HFF-Myc (cell line): ENCODE measurements at regions not wholly inside any gene's neighbourhood (a gene's known extent, or its start where the extent isn't known, plus 50 kb on each side); places are given as distances from the start of the nearest gene placed in this dataset.

Experiments used
- DNase-seq: peaks from one replicate; pipeline ENCODE4 v3.0.0-alpha.2; 2011; ENCODE audit warnings: low read depth; ENCODE audit errors: extremely low read depth
- H3K4me3 ChIP-seq: replicated peaks from 2 replicates; pipeline ENCODE4 v1.5.1; 2011; ENCODE audit warnings: low read depth, mild to moderate bottlenecking, control low read depth, low read length
- CTCF ChIP-seq: IDR thresholded peaks from 2 replicates; pipeline ENCODE4 v1.5.1; 2012; ENCODE audit warnings: mild to moderate bottlenecking, low read depth, low read length, control low read depth; ENCODE audit errors: missing control alignments

- DNase-seq: no peak
- TF ChIP-seq CTCF: no peak
- H3K4me3 ChIP-seq: no peak overlapping the region
Measured at GRCh38 chr16:48972236-48972635, 309.4 kb downstream of the CBLN1 start.

- no peak for TF ChIP-seq CTCF
- no peak overlapping the region for H3K4me3 ChIP-seq
- no peak for DNase-seq
Measured at GRCh38 chr16:48971571-48972077, 310.0 kb downstream of the CBLN1 start.

GRCh38 chr16:48970216-48970615 is 311.4 kb downstream of the CBLN1 start:
- no peak overlapping the region for H3K4me3 ChIP-seq
- no peak for DNase-seq
- no peak for TF ChIP-seq CTCF

GRCh38 chr16:48969611-48970010 is 312.0 kb downstream of the CBLN1 start:
- TF ChIP-seq CTCF: no peak
- no peak overlapping the region for H3K4me3 ChIP-seq
- DNase-seq: no peak

GRCh38 chr16:48965386-48965785 is 316.3 kb downstream of the CBLN1 start:
- no peak overlapping the region for H3K4me3 ChIP-seq
- TF ChIP-seq CTCF: no peak
- DNase-seq: no peak

- TF ChIP-seq CTCF: no peak
- no peak overlapping the region for H3K4me3 ChIP-seq
- DNase-seq: peak; percentile 80
Measured at GRCh38 chr16:48963901-48964615, 317.6 kb downstream of the CBLN1 start.

GRCh38 chr16:48963306-48963705 is 318.3 kb downstream of the CBLN1 start:
- no peak for DNase-seq
- TF ChIP-seq CTCF: no peak
- H3K4me3 ChIP-seq: no peak overlapping the region
